GM12878 (cell line): ENCODE measurements at regions not wholly inside any gene's neighbourhood (a gene's known extent, or its start where the extent isn't known, plus 50 kb on each side); places are given as distances from the start of the nearest gene placed in this dataset.

Source experiments
- ATAC-seq: fragments of 200-7000 bp; cut with Tn5 transposase; 3 replicates; pipeline ENCODE4 v1.9.1; 2020; ENCODE audit warnings: mild to moderate bottlenecking, moderate library complexity
- BruUV-seq: library from RNA; stranded (reverse); fragments of 400-500 nt; replicated peaks from 2 replicates; lab custom pipeline; 2021; lab: Mats Ljungman, UMichigan
- CTCF ChIA-PET: fragments of 300-600 bp; sonication (Branson Sonifier 250); formaldehyde crosslinking; extraction: SDS; loops from one replicate; lab custom pipeline; 2021; ENCODE audit warnings: inconsistent platforms; lab: Yijun Ruan, JAX
- POLR2A ChIA-PET: fragments of 350-600 bp; formaldehyde crosslinking; extraction: SDS; loops from one replicate; lab custom pipeline; 2021; ENCODE audit warnings: inconsistent platforms; lab: Charles Lee
- RAD21 ChIA-PET: fragments of 300-600 bp; sonication (Branson Sonifier 250); formaldehyde crosslinking; loops from one replicate; lab custom pipeline; 2023; ENCODE audit warnings: antibody characterized with exemption; ENCODE audit not compliant: unreplicated experiment; lab: Charles Lee
- SMC1A ChIA-PET: fragments of 300-600 bp; sonication (Branson Sonifier 250); formaldehyde crosslinking; loops from one replicate; lab custom pipeline; 2023; ENCODE audit not compliant: unreplicated experiment, uncharacterized antibody; lab: Charles Lee
- DNase-seq: peaks from one replicate; pipeline ENCODE4 v3.0.0-alpha.2; 2011; ENCODE audit warnings: low read depth, low spot score
- FAIRE-seq: peaks from 3 replicates; lab custom pipeline; 2011; peaks lifted over from hg19 to GRCh38; lab: Jason Lieb, UNC
- H2AFZ ChIP-seq: 2 replicates; pipeline ENCODE4 v1.6.0; 2011; ENCODE audit warnings: low read depth, low read length, control low read depth; ENCODE audit not compliant: control insufficient read depth
- H3K27ac ChIP-seq: 2 replicates; pipeline ENCODE4 v1.5.1; 2011; ENCODE audit warnings: control low read depth; ENCODE audit not compliant: control insufficient read depth, insufficient read depth
- H3K27me3 ChIP-seq, 2 experiments: replicated peaks in 1 of 2; 2 replicates each; pipeline versions ENCODE4 v1.6.0 to v1.6.1; 2011; ENCODE audit warnings: low read length in 1 of 2; ENCODE audit not compliant: control insufficient read depth in 2 of 2, insufficient read depth in 2 of 2
- H3K36me3 ChIP-seq, 2 experiments: 2 replicates each; pipeline ENCODE4 v1.5.1; 2011; ENCODE audit warnings: low read length in 1 of 2; ENCODE audit not compliant: control insufficient read depth in 2 of 2, insufficient read depth in 2 of 2
- H3K4me1 ChIP-seq: 2 replicates; pipeline ENCODE4 v1.6.1; 2011; ENCODE audit warnings: mild to moderate bottlenecking, low read length, moderate library complexity, mixed read lengths; ENCODE audit not compliant: control insufficient read depth, insufficient read depth
- H3K4me2 ChIP-seq: 2 replicates; pipeline ENCODE4 v1.6.0; 2011; ENCODE audit warnings: control low read depth; ENCODE audit not compliant: control insufficient read depth, insufficient read depth
- H3K4me3 ChIP-seq: fragments of 200-600 bp; sonication (generic); 2 replicates; pipeline ENCODE4 v1.5.1; 2016
- H3K79me2 ChIP-seq: 2 replicates; pipeline ENCODE4 v1.6.0; 2011; ENCODE audit warnings: low read length; ENCODE audit not compliant: control insufficient read depth, insufficient read depth
- H3K9ac ChIP-seq: 2 replicates; pipeline ENCODE4 v1.8.0; 2011; ENCODE audit warnings: low read length, control low read depth, mixed read lengths; ENCODE audit not compliant: control insufficient read depth, insufficient read depth
- H3K9me3 ChIP-seq: replicated peaks from 3 replicates; pipeline ENCODE4 v1.5.1; 2011; ENCODE audit warnings: mild to moderate bottlenecking, low read length; ENCODE audit not compliant: control insufficient read depth, insufficient read depth
- H4K20me1 ChIP-seq: 2 replicates; pipeline ENCODE4 v1.6.0; 2011; ENCODE audit not compliant: control insufficient read depth, insufficient read depth
- CHD2 ChIP-seq: IDR thresholded peaks from 2 replicates; pipeline ENCODE4 v1.6.1; 2011; ENCODE audit warnings: low read depth, low read length, improper control_type of control experiment, borderline replicate concordance
- EP300 ChIP-seq, 2 experiments: fragments of 150-350 bp in 1 of 2; IDR thresholded peaks; 2 replicates each; pipeline ENCODE4 v1.6.1; 2011 to 2012; ENCODE audit warnings: low read depth in 2 of 2, low read length in 2 of 2, borderline replicate concordance in 1 of 2, improper control_type of control experiment in 1 of 2, inconsistent platforms in 1 of 2; ENCODE audit not compliant: control insufficient read depth in 1 of 2
- FOXM1 ChIP-seq: IDR thresholded peaks from 2 replicates; pipeline ENCODE4 v1.6.1; 2012; ENCODE audit warnings: low read depth, mild to moderate bottlenecking, inconsistent platforms, low read length, moderate library complexity
- NFXL1 ChIP-seq: fragments of 450-650 bp; IDR thresholded peaks from 2 replicates; pipeline ENCODE4 v1.6.1; 2017; ENCODE audit warnings: antibody characterized with exemption, mild to moderate bottlenecking, borderline replicate concordance
- POLR2A ChIP-seq: IDR thresholded peaks from 2 replicates; pipeline ENCODE4 v1.6.1; 2011; ENCODE audit warnings: low read depth, mild to moderate bottlenecking, low read length
- RAD21 ChIP-seq: IDR thresholded peaks from 2 replicates; pipeline ENCODE4 v1.6.1; 2011; ENCODE audit warnings: mild to moderate bottlenecking, low read depth, low read length, moderate library complexity; ENCODE audit not compliant: insufficient read depth
- RUNX3 ChIP-seq: IDR thresholded peaks from 2 replicates; pipeline ENCODE4 v1.6.1; 2012; ENCODE audit warnings: low read length, inconsistent platforms
- SMC3 ChIP-seq: IDR thresholded peaks from 2 replicates; pipeline ENCODE4 v1.6.1; 2011; ENCODE audit warnings: low read length, improper control_type of control experiment, borderline replicate concordance
- SUPT20H ChIP-seq: IDR thresholded peaks from 2 replicates; pipeline ENCODE4 v1.6.1; 2011; ENCODE audit warnings: low read depth, mild to moderate bottlenecking, low read length, moderate library complexity, borderline replicate concordance; ENCODE audit not compliant: control insufficient read depth
- ZBED1 ChIP-seq: IDR thresholded peaks from 2 replicates; pipeline ENCODE4 v1.6.1; 2016; ENCODE audit warnings: borderline replicate concordance
- WGBS: methylation state at CpG from one replicate; pipeline ENCODE4 v1.1.6; 2016; ENCODE audit warnings: low lambda C conversion rate; ENCODE audit not compliant: insufficient replicate concordance, insufficient coverage; ENCODE audit errors: missing lambda C conversion rate; 5-methylcytosine and 5-hydroxymethylcytosine counted together
- in situ Hi-C: fragments of 300-500 bp; cut with MboI; formaldehyde crosslinking; loops from 9 replicates; pipeline ENCODE4 v1.14.3; 2018; ENCODE audit warnings: mixed read lengths
- intact Hi-C: fragments of 100-400 bp; cut with micrococcal nuclease; formaldehyde crosslinking; loops from one replicate; pipeline ENCODE4 v1.14.2; 2022; ENCODE audit not compliant: unreplicated experiment
- TF ChIP-seq, protein P1 (sequence below): fragments of 450-650 bp; IDR thresholded peaks from 2 replicates; pipeline ENCODE4 v1.6.1; 2016; ENCODE audit warnings: mild to moderate bottlenecking, moderate library complexity, borderline replicate concordance
- TF ChIP-seq, protein P2 (sequence below): fragments of 450-650 bp; IDR thresholded peaks from 2 replicates; pipeline ENCODE4 v1.6.1; 2018; ENCODE audit warnings: borderline replicate concordance, mild to moderate bottlenecking; ENCODE audit not compliant: partially characterized antibody
- TF ChIP-seq, protein P3 (sequence below): IDR thresholded peaks from 2 replicates; pipeline ENCODE4 v1.6.1; 2012; ENCODE audit warnings: low read depth, low read length, improper control_type of control experiment
- TF ChIP-seq, protein P4 (sequence below): IDR thresholded peaks from 2 replicates; pipeline ENCODE4 v1.6.1; 2011; ENCODE audit warnings: mild to moderate bottlenecking, low read depth, low read length, moderate library complexity; ENCODE audit not compliant: insufficient replicate concordance

DNA sequence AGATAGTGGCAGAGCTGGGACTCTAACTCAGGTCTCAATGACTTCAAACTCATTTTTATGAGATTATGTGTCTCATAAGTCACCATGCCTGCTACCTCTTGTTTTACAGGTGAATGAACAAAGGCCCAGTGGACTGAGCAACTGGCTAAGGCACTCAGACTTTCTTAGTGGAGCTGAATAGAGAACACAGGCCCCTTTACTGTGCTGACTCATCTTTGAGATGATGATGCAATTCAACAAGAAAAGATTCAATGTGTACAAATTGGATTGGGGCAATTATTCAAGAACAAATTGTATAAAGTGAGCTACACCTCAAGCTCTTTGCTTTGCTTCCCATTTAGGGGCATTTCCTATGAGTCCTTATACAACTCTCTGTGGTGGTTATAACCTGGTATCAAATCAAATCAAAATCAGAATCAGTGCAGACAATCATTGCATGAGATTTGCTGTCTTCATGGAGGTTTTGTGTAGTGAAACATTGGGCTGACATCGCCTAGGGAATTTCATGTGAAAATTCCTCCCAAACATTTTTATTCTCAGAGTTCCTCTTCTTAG lies 84.3 kb upstream of the PPP2R2B start:
- DNase-seq (no peak), FAIRE-seq (no peak), ATAC-seq (no peak)
- ChIA-PET CTCF (interaction anchor here (1.0 to 7.1 kb wide), 4 partner anchors 225 to 430 kb away, joined by 3 to 86 read pairs (median 44); no protein-coding TSS in a partner anchor), POLR2A (no interaction called here), SMC1A (interaction anchor here (1.0 kb wide), 1 partner anchor 421 kb away, joined by 4 read pairs; no protein-coding TSS in a partner anchor), RAD21 (no interaction called here)
- Histone ChIP-seq H3K36me3 (no peaks in the 10 kb centered on the region), H2AFZ (no peak overlapping the region), H3K79me2 (no peaks in the 10 kb centered on the region), H3K4me3 (no peak overlapping the region), H3K4me2 (no peak overlapping the region), H3K9me3 (no peaks in the 10 kb centered on the region), H3K9ac (no peak overlapping the region), H3K4me1 (no peaks in the 10 kb centered on the region), H4K20me1 (no peaks in the 10 kb centered on the region), H3K27me3 (no peaks in the 10 kb centered on the region; a peak in 1 of 4 replicates), H3K27ac (no peak overlapping the region)
- 0% methylated on average over 1 of the region's 1 CpG for WGBS
- BruUV-seq: no TSS peak
- intact Hi-C loops (no loop called here), in situ Hi-C loops (loop anchor here (10.0 kb wide), 1 partner anchor 308 kb away; no protein-coding TSS in a partner anchor)
- TF ChIP-seq POLR2A (no peak), SMC3 (no peak), EP300 (IDR thresholded peaks at IDR 0.05; ENCODE audit: borderline replicate concordance in 1 of 2, control insufficient read depth in 1 of 2, low read depth in 2 of 2, low read length in 2 of 2) (no peak), FOXM1 (no peak), RAD21 (no peak), RUNX3 (no peak), SUPT20H (no peak), CHD2 (no peak), ZBED1 (no peak), NFXL1 (no peak)
- TF ChIP-seq, protein P1, sequence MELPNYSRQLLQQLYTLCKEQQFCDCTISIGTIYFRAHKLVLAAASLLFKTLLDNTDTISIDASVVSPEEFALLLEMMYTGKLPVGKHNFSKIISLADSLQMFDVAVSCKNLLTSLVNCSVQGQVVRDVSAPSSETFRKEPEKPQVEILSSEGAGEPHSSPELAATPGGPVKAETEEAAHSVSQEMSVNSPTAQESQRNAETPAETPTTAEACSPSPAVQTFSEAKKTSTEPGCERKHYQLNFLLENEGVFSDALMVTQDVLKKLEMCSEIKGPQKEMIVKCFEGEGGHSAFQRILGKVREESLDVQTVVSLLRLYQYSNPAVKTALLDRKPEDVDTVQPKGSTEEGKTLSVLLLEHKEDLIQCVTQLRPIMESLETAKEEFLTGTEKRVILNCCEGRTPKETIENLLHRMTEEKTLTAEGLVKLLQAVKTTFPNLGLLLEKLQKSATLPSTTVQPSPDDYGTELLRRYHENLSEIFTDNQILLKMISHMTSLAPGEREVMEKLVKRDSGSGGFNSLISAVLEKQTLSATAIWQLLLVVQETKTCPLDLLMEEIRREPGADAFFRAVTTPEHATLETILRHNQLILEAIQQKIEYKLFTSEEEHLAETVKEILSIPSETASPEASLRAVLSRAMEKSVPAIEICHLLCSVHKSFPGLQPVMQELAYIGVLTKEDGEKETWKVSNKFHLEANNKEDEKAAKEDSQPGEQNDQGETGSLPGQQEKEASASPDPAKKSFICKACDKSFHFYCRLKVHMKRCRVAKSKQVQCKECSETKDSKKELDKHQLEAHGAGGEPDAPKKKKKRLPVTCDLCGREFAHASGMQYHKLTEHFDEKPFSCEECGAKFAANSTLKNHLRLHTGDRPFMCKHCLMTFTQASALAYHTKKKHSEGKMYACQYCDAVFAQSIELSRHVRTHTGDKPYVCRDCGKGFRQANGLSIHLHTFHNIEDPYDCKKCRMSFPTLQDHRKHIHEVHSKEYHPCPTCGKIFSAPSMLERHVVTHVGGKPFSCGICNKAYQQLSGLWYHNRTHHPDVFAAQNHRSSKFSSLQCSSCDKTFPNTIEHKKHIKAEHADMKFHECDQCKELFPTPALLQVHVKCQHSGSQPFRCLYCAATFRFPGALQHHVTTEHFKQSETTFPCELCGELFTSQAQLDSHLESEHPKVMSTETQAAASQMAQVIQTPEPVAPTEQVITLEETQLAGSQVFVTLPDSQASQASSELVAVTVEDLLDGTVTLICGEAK: no peak
- TF ChIP-seq, protein P2, sequence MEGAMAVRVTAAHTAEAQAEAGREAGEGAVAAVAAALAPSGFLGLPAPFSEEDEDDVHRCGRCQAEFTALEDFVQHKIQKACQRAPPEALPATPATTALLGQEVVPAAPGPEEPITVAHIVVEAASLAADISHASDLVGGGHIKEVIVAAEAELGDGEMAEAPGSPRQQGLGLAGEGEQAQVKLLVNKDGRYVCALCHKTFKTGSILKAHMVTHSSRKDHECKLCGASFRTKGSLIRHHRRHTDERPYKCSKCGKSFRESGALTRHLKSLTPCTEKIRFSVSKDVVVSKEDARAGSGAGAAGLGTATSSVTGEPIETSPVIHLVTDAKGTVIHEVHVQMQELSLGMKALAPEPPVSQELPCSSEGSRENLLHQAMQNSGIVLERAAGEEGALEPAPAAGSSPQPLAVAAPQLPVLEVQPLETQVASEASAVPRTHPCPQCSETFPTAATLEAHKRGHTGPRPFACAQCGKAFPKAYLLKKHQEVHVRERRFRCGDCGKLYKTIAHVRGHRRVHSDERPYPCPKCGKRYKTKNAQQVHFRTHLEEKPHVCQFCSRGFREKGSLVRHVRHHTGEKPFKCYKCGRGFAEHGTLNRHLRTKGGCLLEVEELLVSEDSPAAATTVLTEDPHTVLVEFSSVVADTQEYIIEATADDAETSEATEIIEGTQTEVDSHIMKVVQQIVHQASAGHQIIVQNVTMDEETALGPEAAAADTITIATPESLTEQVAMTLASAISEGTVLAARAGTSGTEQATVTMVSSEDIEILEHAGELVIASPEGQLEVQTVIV: no peak
- TF ChIP-seq, protein P3, sequence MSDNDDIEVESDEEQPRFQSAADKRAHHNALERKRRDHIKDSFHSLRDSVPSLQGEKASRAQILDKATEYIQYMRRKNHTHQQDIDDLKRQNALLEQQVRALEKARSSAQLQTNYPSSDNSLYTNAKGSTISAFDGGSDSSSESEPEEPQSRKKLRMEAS: no peak
- TF ChIP-seq, protein P4, sequence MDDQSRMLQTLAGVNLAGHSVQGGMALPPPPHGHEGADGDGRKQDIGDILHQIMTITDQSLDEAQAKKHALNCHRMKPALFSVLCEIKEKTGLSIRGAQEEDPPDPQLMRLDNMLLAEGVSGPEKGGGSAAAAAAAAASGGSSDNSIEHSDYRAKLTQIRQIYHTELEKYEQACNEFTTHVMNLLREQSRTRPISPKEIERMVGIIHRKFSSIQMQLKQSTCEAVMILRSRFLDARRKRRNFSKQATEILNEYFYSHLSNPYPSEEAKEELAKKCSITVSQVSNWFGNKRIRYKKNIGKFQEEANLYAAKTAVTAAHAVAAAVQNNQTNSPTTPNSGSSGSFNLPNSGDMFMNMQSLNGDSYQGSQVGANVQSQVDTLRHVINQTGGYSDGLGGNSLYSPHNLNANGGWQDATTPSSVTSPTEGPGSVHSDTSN: no peak
